Common myeloid progenitor, CD34-positive (primary cell): ENCODE measurements at regions not wholly inside any gene's neighbourhood (a gene's known extent, or its start where the extent isn't known, plus 50 kb on each side); places are given as distances from the start of the nearest gene placed in this dataset.

Experiments
- CTCF ChIA-PET: fragments of 350-600 bp; sonication (Branson Sonifier 250); formaldehyde crosslinking; loops from one replicate; lab custom pipeline; 2021; ENCODE audit warnings: antibody characterized with exemption; lab: Charles Lee
- POLR2A ChIA-PET: fragments of 350-600 bp; sonication (Branson Sonifier 250); formaldehyde crosslinking; loops from one replicate; lab custom pipeline; 2021; ENCODE audit warnings: antibody characterized with exemption; lab: Charles Lee
- DNase-seq, 3 donors: peaks; one replicate each; pipeline versions ENCODE4 v3.0.0 to v3.0.0-alpha.2; 2013
- H3K27ac ChIP-seq, 2 experiments: 1 replicate in 1 of 2; 2 replicates in 1 of 2; pipeline ENCODE4 v1.7.0; 2013; ENCODE audit warnings: inconsistent platforms in 2 of 2, low read length in 2 of 2, mild to moderate bottlenecking in 2 of 2, low read depth in 1 of 2, moderate library complexity in 1 of 2; ENCODE audit not compliant: severe bottlenecking in 2 of 2, insufficient read depth in 1 of 2, poor library complexity in 1 of 2
- H3K27me3 ChIP-seq, 5 experiments: replicated peaks in 2 of 5; 1 replicate in 3 of 5; 2 replicates in 2 of 5; pipeline versions ENCODE4 v1.6.1 to v1.7.0; 2013; ENCODE audit warnings: low read length in 4 of 5, mild to moderate bottlenecking in 2 of 5, moderate library complexity in 2 of 5, inconsistent platforms in 1 of 5; ENCODE audit not compliant: insufficient read depth in 5 of 5, control insufficient read depth in 4 of 5
- H3K36me3 ChIP-seq, 4 experiments: 1 replicate in 2 of 4; 2 replicates in 2 of 4; pipeline versions ENCODE4 v1.6.1 to v1.7.0; 2013; ENCODE audit warnings: low read length in 3 of 4, control low read depth in 1 of 4, mild to moderate bottlenecking in 1 of 4; ENCODE audit not compliant: control insufficient read depth in 4 of 4, insufficient read depth in 4 of 4
- H3K4me1 ChIP-seq, 4 experiments: 1 replicate in 3 of 4; 2 replicates in 1 of 4; pipeline versions ENCODE4 v1.6.1 to v1.7.1; 2013; ENCODE audit warnings: low read length in 3 of 4, mild to moderate bottlenecking in 3 of 4, control low read depth in 1 of 4, inconsistent platforms in 1 of 4, moderate library complexity in 1 of 4; ENCODE audit not compliant: control insufficient read depth in 4 of 4, insufficient read depth in 4 of 4; ENCODE audit errors: control extremely low read depth in 1 of 4
- H3K4me3 ChIP-seq, 7 experiments: 1 replicate in 4 of 7; 2 replicates in 3 of 7; pipeline versions ENCODE4 v1.5.1 to v1.7.0; 2013; ENCODE audit warnings: mild to moderate bottlenecking in 7 of 7, low read length in 6 of 7, moderate library complexity in 6 of 7, inconsistent platforms in 2 of 7, low read depth in 2 of 7, control low read depth in 1 of 7; ENCODE audit not compliant: insufficient read depth in 4 of 7, control insufficient read depth in 1 of 7; ENCODE audit errors: extremely low read depth in 1 of 7
- H3K9me3 ChIP-seq, 5 experiments: 1 replicate in 4 of 5; 2 replicates in 1 of 5; pipeline versions ENCODE4 v1.6.1 to v1.7.1; 2013; ENCODE audit warnings: low read length in 4 of 5, mild to moderate bottlenecking in 2 of 5, inconsistent platforms in 1 of 5, low read depth in 1 of 5, moderate library complexity in 1 of 5; ENCODE audit not compliant: control insufficient read depth in 4 of 5, insufficient read depth in 2 of 5; ENCODE audit errors: control extremely low read depth in 1 of 5
- WGBS: methylation state at CpG from one replicate; pipeline ENCODE4 v1.1.5; 2013; ENCODE audit not compliant: insufficient coverage; 5-methylcytosine and 5-hydroxymethylcytosine counted together

DNA sequence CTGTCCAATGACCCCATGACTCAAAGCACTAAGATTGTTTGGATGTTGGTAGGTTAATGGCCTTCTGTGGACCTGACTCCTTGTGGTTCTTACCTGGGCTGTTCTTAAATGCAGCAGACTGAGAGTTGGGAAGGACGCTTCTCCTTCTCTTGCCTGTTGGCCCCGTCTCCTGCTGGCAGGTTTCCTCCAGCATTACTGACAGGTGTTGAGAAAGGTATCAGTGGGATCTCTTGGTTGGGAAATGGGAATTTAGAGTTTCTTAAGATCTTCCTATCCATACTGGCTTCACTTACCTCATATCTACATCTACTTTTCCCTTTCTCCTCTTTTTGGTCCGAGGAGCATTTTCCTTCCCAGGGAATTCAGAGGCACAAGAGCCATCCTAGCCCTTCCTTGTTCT, 57.9 kb downstream of the TET3 start:
- Histone ChIP-seq H3K4me1 (peaks cover 26 to 60% (median 47%) of the 10 kb centered on the region in 4 experiments), H3K9me3 (no peaks in the 10 kb centered on the region), H3K27ac (no peak overlapping the region), H3K36me3 (peaks cover 0 to 16% (median 9%) of the 10 kb centered on the region in 4 experiments), H3K4me3 (no peak overlapping the region), H3K27me3 (no peaks in the 10 kb centered on the region)
- WGBS: 100% methylated on average over 2 of the region's 3 CpGs
- no peak for DNase-seq
- POLR2A ChIA-PET: interaction anchor here (0.6 to 0.8 kb wide), 2 partner anchors 9 to 10 kb away, joined by 4 to 5 read pairs; no protein-coding TSS in a partner anchor
- CTCF ChIA-PET: interaction anchor here (1.9 kb wide), 1 partner anchor 104 kb away, joined by 6 read pairs; no protein-coding TSS in a partner anchor

- H3K4me3 ChIP-seq: no peak overlapping the region
- ChIA-PET CTCF (interaction anchor here (1.2 kb wide), 1 partner anchor 56 kb away, joined by 4 read pairs; no protein-coding TSS in a partner anchor), POLR2A (no interaction called here)
- H3K9me3 ChIP-seq: no peaks in the 10 kb centered on the region
- H3K27ac ChIP-seq: no peak overlapping the region
- peaks cover 2 to 27% (median 19%) of the 10 kb centered on the region in 4 experiments for H3K36me3 ChIP-seq
- no peaks in the 10 kb centered on the region for H3K27me3 ChIP-seq
- WGBS: 96% methylated on average over 5 of the region's 6 CpGs
- no peak for DNase-seq
- H3K4me1 ChIP-seq: peaks cover 22 to 50% (median 36%) of the 10 kb centered on the region in 4 experiments
Observed at GRCh38 chr2:74043345-74044329, 58.9 kb downstream of the TET3 start.

DNA sequence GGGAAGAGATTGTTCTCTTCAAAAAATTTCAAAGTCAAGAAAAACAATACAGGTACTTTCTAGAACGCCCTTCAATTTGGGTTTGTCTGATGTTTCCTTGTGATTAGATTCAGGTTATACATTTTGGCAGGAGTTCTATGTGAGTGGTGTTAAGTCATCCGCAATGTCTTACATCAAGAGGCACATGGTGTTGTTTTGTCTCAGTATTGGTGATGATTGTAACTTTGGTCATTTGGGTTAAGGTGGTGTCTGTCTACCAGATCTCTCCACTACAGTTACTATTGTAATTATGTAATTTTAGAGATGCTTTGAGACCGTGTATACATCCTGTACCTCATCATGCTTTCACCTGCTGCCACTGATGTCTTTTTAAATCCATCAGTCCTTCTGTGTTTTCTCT, 60.3 kb downstream of the TET3 start:
- Histone ChIP-seq H3K4me3 (no peak overlapping the region), H3K36me3 (peaks cover 2 to 38% (median 28%) of the 10 kb centered on the region in 4 experiments), H3K4me1 (peaks cover 15 to 37% (median 26%) of the 10 kb centered on the region in 4 experiments), H3K9me3 (no peaks in the 10 kb centered on the region), H3K27me3 (no peaks in the 10 kb centered on the region), H3K27ac (no peak overlapping the region)
- CTCF ChIA-PET: interaction anchor here (0.7 to 1.4 kb wide), 2 partner anchors 8 to 13 kb away, joined by 3 to 4 read pairs; no protein-coding TSS in a partner anchor
- POLR2A ChIA-PET: interaction anchor here (0.7 kb wide), 1 partner anchor 33 kb away, joined by 3 read pairs; no protein-coding TSS in a partner anchor
- DNase-seq: no peak
- WGBS: no CpG with 5 or more reads among the region's 3 CpGs

- CTCF ChIA-PET: interaction anchor here (0.7 to 1.9 kb wide), 3 partner anchors 8 to 12 kb away, joined by 3 to 7 read pairs (median 4); no protein-coding TSS in a partner anchor
- WGBS: 93% methylated on average over 4 of the region's 5 CpGs
Observed at GRCh38 chr2:74045454-74045853, 60.7 kb downstream of the TET3 start.

GRCh38 chr2:74046441-74046840, 61.7 kb downstream of the TET3 start:
- Histone ChIP-seq H3K4me1 (peaks cover 5 to 22% (median 12%) of the 10 kb centered on the region in 4 experiments), H3K9me3 (no peaks in the 10 kb centered on the region), H3K4me3 (no peak overlapping the region), H3K36me3 (peaks cover 2 to 38% (median 28%) of the 10 kb centered on the region in 4 experiments), H3K27ac (no peak overlapping the region), H3K27me3 (no peaks in the 10 kb centered on the region)
- DNase-seq: no peak
- 95% methylated on average over 16 of the region's 17 CpGs for WGBS
- ChIA-PET POLR2A (no interaction called here), CTCF (interaction anchor here (1.0 to 1.9 kb wide), 2 partner anchors 10 to 16 kb away, joined by 3 to 7 read pairs; no protein-coding TSS in a partner anchor)

More at GRCh38 chr2:74045454-74045853, 60.7 kb downstream of the TET3 start:
- no peaks in the 10 kb centered on the region for H3K9me3 ChIP-seq
- H3K4me1 ChIP-seq: peaks cover 11 to 32% (median 21%) of the 10 kb centered on the region in 4 experiments
- POLR2A ChIA-PET: interaction anchor here (0.7 kb wide), 1 partner anchor 32 kb away, joined by 3 read pairs; no protein-coding TSS in a partner anchor
- H3K4me3 ChIP-seq: no peak overlapping the region
- H3K36me3 ChIP-seq: peaks cover 2 to 38% (median 28%) of the 10 kb centered on the region in 4 experiments
- no peaks in the 10 kb centered on the region for H3K27me3 ChIP-seq
- DNase-seq: no peak
- H3K27ac ChIP-seq: no peak overlapping the region

GRCh38 chr2:74047152-74047551, 62.4 kb downstream of the TET3 start:
- no peak for DNase-seq
- Histone ChIP-seq H3K27me3 (no peaks in the 10 kb centered on the region), H3K4me3 (no peak overlapping the region), H3K36me3 (peaks cover 2 to 41% (median 28%) of the 10 kb centered on the region in 4 experiments), H3K9me3 (no peaks in the 10 kb centered on the region), H3K27ac (no peak overlapping the region), H3K4me1 (peaks cover 0 to 15% (median 7%) of the 10 kb centered on the region in 4 experiments)
- CTCF ChIA-PET: interaction anchor here (1.9 kb wide), 1 partner anchor 11 kb away, joined by 7 read pairs; no protein-coding TSS in a partner anchor
- 97% methylated on average over 12 of the region's 14 CpGs for WGBS
- POLR2A ChIA-PET: no interaction called here
